OCI-LY3 (cell line): ENCODE measurements at regions not wholly inside any gene's neighbourhood (a gene's known extent, or its start where the extent isn't known, plus 50 kb on each side); places are given as distances from the start of the nearest gene placed in this dataset.

ENCODE experiments used
- CTCF ChIP-seq: fragments of 200-600, 300-600 bp; sonication (generic); IDR thresholded peaks from 2 replicates; pipeline ENCODE4 v1.5.1; 2014; ENCODE audit warnings: antibody characterized with exemption, low read length, low read depth
- EZH2phosphoT487 ChIP-seq: fragments of 200-600 bp; shearing (Covaris generic); IDR thresholded peaks from 2 replicates; pipeline ENCODE4 v1.6.1; 2018; ENCODE audit warnings: antibody characterized with exemption, mixed run types, low read depth

DNA sequence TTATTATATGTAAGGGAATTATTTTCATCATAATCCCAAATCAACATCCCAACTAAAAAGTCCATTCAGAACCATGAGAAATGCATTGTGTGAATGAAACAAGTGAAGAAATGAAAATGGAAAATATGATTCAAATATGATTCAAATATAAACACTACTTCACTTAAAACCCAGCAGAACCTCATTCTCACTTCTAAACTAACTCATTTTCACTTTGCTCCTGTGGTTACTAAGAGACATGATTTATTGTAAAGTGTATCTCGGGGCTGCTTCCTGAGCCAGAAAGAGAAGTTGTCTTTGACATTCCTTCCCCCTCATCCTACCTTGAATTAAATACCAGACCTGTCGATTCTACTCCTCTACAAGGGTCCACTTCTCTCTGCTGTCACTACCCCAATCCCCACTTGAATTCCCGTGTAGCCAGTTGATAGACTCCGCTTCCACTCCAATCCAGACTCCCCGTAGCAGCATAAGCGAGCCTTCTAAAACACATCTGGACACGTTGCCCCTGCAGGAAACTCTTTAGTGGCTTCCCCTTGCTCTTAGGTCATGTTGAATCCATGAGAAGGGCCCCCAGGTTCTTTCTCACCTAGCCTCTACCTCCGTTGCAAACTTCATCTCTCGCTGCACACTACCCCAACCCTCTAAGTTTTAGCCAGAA is 697.0 kb upstream of the ID2 start:
- TF ChIP-seq CTCF (no peak), EZH2phosphoT487 (no peak)
